Pancreas (tissue), 10 donors: ENCODE measurements at regions not wholly inside any gene's neighbourhood (a gene's known extent, or its start where the extent isn't known, plus 50 kb on each side); places are given as distances from the start of the nearest gene placed in this dataset.

Source experiments
- ATAC-seq, 4 donors: fragments of 200-7000 bp; cut with Tn5 transposase; one replicate each; pipeline versions ENCODE4 v1.8.0 to v1.9.1; 2020; ENCODE audit warnings: mild to moderate bottlenecking in 4 of 4, moderate library complexity in 4 of 4
- DNase-seq, 6 donors: peaks; one replicate each; pipeline ENCODE4 v3.0.0-alpha.2; 2020
- FAIRE-seq: peaks from 2 replicates; lab custom pipeline; 2012; peaks lifted over from hg19 to GRCh38; lab: Jason Lieb, UNC
- H3K27ac ChIP-seq, 4 donors: fragments of 200-600 bp; sonication (generic); 1 replicate in 3 of 4; 2 replicates in 1 of 4; pipeline versions ENCODE4 v1.5.0 to v1.8.0; 2020
- H3K27me3 ChIP-seq, 4 donors: fragments of 200-600 bp; one replicate each; pipeline ENCODE4 v1.8.0; 2021
- H3K36me3 ChIP-seq, 3 donors: fragments of 200-600 bp; sonication (generic) in 1 of 3; one replicate each; pipeline versions ENCODE4 v1.5.0 to v1.8.0; 2020 to 2021
- H3K4me1 ChIP-seq, 3 donors: fragments of 200-600 bp; one replicate each; pipeline ENCODE4 v1.8.0; 2021
- H3K4me3 ChIP-seq, 4 donors: fragments of 200-600 bp; sonication (generic) in 2 of 4; one replicate each; pipeline versions ENCODE4 v1.5.0 to v1.8.0; 2020 to 2021
- H3K9me3 ChIP-seq, 4 donors: fragments of 200-600 bp; one replicate each; pipeline ENCODE4 v1.8.0; 2021
- WGBS, 2 donors: extraction: QIAGEN DNeasy Blood & Tissue Kit; methylation state at CpG; one replicate each; pipeline ENCODE4 v1.1.7; 2013; 5-methylcytosine and 5-hydroxymethylcytosine counted together
- intact Hi-C, 3 donors: fragments of 100-400 bp; cut with DNase I; formaldehyde crosslinking; loops; one replicate each; pipeline versions ENCODE4 v1.11.1 to v1.14.2; 2022
- TF ChIP-seq, protein P1 (sequence below), 4 donors: fragments of 200-600 bp; sonication (generic) in 3 of 4; IDR thresholded peaks; one replicate each; pipeline versions ENCODE4 v1.5.0 to v1.8.0; 2021; ENCODE audit warnings: antibody characterized with exemption in 4 of 4
- donor health status: healthy with polysubstance abuse.
- donor health status: DM: no; HTN: no; CAD: no; lungs with moderate emphysema.
- donor health status: DM: no; HTN: no; CAD: no.
- donor health status: control.
- donor health status: control.
- donor health status: Bipolar disorder and iron deficiency.
- donor health status: DM: yes; HTN: yes; CAD: no.
- donor health status: DM: no; HTN: no; CAD: no.
- donor health status: DM: no; HTN: no; CAD: no.
- donor health status: DM: yes; HTN: yes; CAD: no.

DNA sequence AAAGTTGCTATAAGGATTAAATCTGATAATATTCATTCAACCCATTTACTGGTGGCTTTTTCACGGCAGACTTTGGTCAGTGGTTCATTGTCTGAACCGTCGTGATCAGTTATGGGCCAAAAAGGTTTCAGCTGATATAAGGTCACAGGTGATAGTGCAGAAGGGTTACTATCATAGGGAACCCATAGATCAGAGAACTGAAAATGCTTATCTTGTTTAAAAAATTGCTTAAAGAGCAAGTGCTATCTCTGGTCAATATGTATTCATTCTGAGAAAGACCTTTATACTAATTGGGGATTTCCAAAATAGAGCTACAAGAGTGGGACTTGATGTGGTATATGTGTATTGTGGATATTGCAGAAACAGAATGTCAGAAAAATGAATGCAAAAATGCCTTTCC is 147.8 kb upstream of the SEMA3E start:
- Histone ChIP-seq H3K4me3 (no peak overlapping the region), H3K27ac (no peak overlapping the region), H3K36me3 (no peaks in the 10 kb centered on the region), H3K4me1 (no peaks in the 10 kb centered on the region), H3K9me3 (no peaks in the 10 kb centered on the region), H3K27me3 (no peaks in the 10 kb centered on the region)
- TF ChIP-seq, protein P1, sequence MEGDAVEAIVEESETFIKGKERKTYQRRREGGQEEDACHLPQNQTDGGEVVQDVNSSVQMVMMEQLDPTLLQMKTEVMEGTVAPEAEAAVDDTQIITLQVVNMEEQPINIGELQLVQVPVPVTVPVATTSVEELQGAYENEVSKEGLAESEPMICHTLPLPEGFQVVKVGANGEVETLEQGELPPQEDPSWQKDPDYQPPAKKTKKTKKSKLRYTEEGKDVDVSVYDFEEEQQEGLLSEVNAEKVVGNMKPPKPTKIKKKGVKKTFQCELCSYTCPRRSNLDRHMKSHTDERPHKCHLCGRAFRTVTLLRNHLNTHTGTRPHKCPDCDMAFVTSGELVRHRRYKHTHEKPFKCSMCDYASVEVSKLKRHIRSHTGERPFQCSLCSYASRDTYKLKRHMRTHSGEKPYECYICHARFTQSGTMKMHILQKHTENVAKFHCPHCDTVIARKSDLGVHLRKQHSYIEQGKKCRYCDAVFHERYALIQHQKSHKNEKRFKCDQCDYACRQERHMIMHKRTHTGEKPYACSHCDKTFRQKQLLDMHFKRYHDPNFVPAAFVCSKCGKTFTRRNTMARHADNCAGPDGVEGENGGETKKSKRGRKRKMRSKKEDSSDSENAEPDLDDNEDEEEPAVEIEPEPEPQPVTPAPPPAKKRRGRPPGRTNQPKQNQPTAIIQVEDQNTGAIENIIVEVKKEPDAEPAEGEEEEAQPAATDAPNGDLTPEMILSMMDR (IDR thresholded peaks at IDR 0.05) = no peak
- WGBS, 2 donors = 33 to 34% methylated on average over 3 of the region's 3 CpGs
- FAIRE-seq = no peak
- intact Hi-C loops = no loop called here
- ATAC-seq = no peak
- DNase-seq = no peak

DNA sequence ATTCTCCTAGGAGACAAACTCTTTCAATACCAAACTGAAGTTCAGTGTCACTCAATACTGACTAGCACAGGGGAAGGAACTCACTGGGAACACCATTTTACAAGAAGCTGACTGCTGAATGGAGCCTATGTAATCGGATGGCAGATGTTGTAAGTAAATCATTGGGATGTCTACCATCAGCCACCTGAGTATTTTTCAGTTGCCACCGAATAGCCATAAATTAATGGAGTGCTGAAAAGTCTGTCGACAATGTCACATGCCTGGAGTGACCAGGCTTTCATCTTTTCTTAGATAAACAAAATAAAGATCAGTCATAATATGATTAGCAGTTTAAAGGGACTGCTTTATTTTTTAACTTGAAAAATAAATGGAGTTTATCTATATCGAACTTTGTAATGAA is 145.9 kb upstream of the SEMA3E start:
- intact Hi-C loops = no loop called here
- ATAC-seq (no peak), DNase-seq (no peak), FAIRE-seq (no peak)
- Histone ChIP-seq H3K9me3 (no peaks in the 10 kb centered on the region), H3K4me1 (no peaks in the 10 kb centered on the region), H3K36me3 (no peaks in the 10 kb centered on the region), H3K4me3 (no peak overlapping the region), H3K27me3 (no peaks in the 10 kb centered on the region), H3K27ac (no peak overlapping the region)
- WGBS, 2 donors = 22 to 26% methylated on average over 4 of the region's 4 CpGs
- TF ChIP-seq, protein P1 (IDR thresholded peaks at IDR 0.05) = no peak

DNA sequence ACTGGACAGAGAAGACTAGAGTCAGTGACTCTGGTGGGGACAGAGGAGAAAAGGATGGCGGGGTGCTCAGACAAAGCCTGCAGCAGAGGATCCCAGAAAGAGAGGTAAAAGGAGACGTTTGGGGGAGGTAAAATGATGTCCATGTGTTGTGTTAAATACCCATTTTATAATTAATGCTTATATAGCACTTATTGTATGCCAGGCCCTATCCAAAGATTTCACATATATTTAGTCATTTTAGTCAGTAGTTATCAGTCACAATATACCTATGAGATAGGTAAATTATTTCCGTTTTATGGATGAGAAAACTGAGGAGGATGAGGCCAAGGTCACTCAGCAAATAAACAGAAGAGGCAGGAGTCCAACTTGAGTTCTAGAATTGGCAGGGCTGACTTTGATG is 144.6 kb upstream of the SEMA3E start:
- TF ChIP-seq, protein P1 (IDR thresholded peaks at IDR 0.05) = no peak
- WGBS, 2 donors = 46 to 53% methylated on average over 3 of the region's 3 CpGs
- intact Hi-C loops = no loop called here
- no peak for ATAC-seq
- no peaks in the 10 kb centered on the region for H3K27me3 ChIP-seq
- H3K36me3 ChIP-seq = no peaks in the 10 kb centered on the region
- no peaks in the 10 kb centered on the region for H3K9me3 ChIP-seq
- FAIRE-seq = no peak
- no peaks in the 10 kb centered on the region for H3K4me1 ChIP-seq
- H3K27ac ChIP-seq = no peak overlapping the region
- no peak for DNase-seq
- no peak overlapping the region for H3K4me3 ChIP-seq

DNA sequence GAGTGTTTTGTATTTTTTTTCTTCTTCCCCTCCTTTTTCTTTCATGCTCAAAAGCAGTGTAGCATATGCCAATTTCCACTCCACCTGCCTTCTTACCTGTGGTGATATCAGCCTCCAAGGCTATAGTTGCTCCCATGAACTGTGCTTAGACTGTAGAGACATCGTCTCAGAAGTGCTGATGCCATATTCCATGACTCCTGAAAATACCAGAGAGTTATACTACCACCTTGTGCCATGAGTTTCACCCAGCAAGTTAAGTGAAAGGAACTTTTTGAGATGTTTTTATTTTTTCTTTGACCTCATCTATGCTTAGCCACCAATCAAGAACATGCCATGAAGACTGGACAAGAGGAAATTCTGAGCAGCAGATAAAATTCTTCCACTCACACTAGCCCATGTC is 142.8 kb upstream of the SEMA3E start:
- intact Hi-C loops = no loop called here
- TF ChIP-seq, protein P1 (IDR thresholded peaks at IDR 0.05) = no peak
- DNase-seq (no peak), ATAC-seq (no peak), FAIRE-seq (no peak)
- Histone ChIP-seq H3K9me3 (no peaks in the 10 kb centered on the region), H3K27ac (no peak overlapping the region), H3K27me3 (no peaks in the 10 kb centered on the region), H3K4me3 (no peak overlapping the region), H3K4me1 (no peaks in the 10 kb centered on the region), H3K36me3 (no peaks in the 10 kb centered on the region)
- WGBS, 2 donors = 56 to 61% methylated on average over 1 of the region's 1 CpG

DNA sequence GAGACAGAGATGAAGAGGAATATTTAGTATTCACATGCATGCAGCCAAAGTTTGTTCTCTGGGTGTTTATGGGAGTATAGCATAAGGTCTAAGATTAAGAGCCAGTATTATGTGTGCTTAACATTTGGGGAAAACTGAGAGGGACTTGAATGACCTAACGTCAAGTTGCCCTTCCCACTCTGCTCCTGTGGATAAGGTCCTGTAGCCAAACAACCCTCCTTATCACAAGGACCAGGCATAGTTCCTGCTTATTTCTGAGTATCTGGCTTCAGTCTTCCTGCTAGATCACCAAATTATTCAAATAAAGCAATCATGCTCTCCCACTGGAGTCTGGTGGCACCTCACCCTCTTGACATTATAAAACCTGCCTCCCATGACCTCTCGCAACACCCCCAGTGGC is 137.9 kb upstream of the SEMA3E start:
- intact Hi-C loops = no loop called here
- FAIRE-seq = no peak

More for the DNA sequence above, 137.9 kb upstream of the SEMA3E start:
- 68 to 78% methylated on average over 2 of the region's 2 CpGs for whole genome bisulfite sequencing, 2 donors
- Histone ChIP-seq H3K27me3 (no peaks in the 10 kb centered on the region), H3K36me3 (no peaks in the 10 kb centered on the region), H3K27ac (no peak overlapping the region), H3K4me3 (no peak overlapping the region), H3K4me1 (no peaks in the 10 kb centered on the region), H3K9me3 (no peaks in the 10 kb centered on the region)
- ATAC-seq = no peak
- TF ChIP-seq, protein P1 (IDR thresholded peaks at IDR 0.05) = no peak
- DNase-seq = no peak
